ENCODE measurements at regions not wholly inside any gene's neighbourhood (a gene's known extent, or its start where the extent isn't known, plus 50 kb on each side); places are given as distances from the start of the nearest gene placed in this dataset.

GRCh38 chr2:103873716-103874351 is 980.1 kb upstream of the POU3F3 start:
- H3K4me1 ChIP-seq (ENCODE audit: control insufficient read depth in 2 of 2, insufficient read depth in 2 of 2, low read length in 2 of 2): no peaks in the 10 kb centered on the region
- ATAC-seq: no peak
- Mint-ChIP-seq H3K36me3 (no peaks in the 10 kb centered on the region), H3K4me3 (no peak overlapping the region), H3K27ac (no peak overlapping the region), H3K27me3 (no peaks in the 10 kb centered on the region), H3K4me1 (no peaks in the 10 kb centered on the region), H3K9me3 (peaks cover 0 to 9% (median 3%) of the 10 kb centered on the region in 11 donors)
- ChIA-PET CTCF (no interaction called here), POLR2A (no interaction called here)
- H3K27me3 ChIP-seq (ENCODE audit: control insufficient read depth in 2 of 2, insufficient read depth in 2 of 2, low read length in 2 of 2): no peaks in the 10 kb centered on the region
- H3K27ac ChIP-seq (ENCODE audit: low read depth, low read length): no peak overlapping the region
- H3K9me3 ChIP-seq (ENCODE audit: control insufficient read depth in 2 of 3, low read length in 3 of 3): no peaks in the 10 kb centered on the region
- no peaks in the 10 kb centered on the region for H3K36me3 ChIP-seq (ENCODE audit: control insufficient read depth in 2 of 3, insufficient read depth in 3 of 3, low read length in 3 of 3)
- no peak for DNase-seq
- no peak overlapping the region for H3K4me3 ChIP-seq (ENCODE audit: low read length)
- intact Hi-C loops (cut with micrococcal nuclease): no loop called here

GRCh38 chr2:103875131-103875530 is 978.8 kb upstream of the POU3F3 start:
- POLR2A ChIA-PET: no interaction called here
- no peak overlapping the region for H3K4me3 Mint-ChIP-seq
- H3K4me3 ChIP-seq (ENCODE audit: low read length): no peak overlapping the region
- intact Hi-C loops (cut with micrococcal nuclease): no loop called here
- no peak overlapping the region for H3K27ac ChIP-seq (ENCODE audit: low read depth, low read length)
- no peaks in the 10 kb centered on the region for H3K36me3 Mint-ChIP-seq
- DNase-seq (no peak), ATAC-seq (no peak)
- H3K4me1 Mint-ChIP-seq: no peaks in the 10 kb centered on the region
- no peaks in the 10 kb centered on the region for H3K4me1 ChIP-seq (ENCODE audit: control insufficient read depth in 2 of 2, insufficient read depth in 2 of 2, low read length in 2 of 2)
- H3K27me3 ChIP-seq (ENCODE audit: control insufficient read depth in 2 of 2, insufficient read depth in 2 of 2, low read length in 2 of 2): no peaks in the 10 kb centered on the region
- no peak overlapping the region for H3K27ac Mint-ChIP-seq
- no peaks in the 10 kb centered on the region for H3K36me3 ChIP-seq (ENCODE audit: control insufficient read depth in 2 of 3, insufficient read depth in 3 of 3, low read length in 3 of 3)
- no peaks in the 10 kb centered on the region for H3K27me3 Mint-ChIP-seq
- CTCF ChIA-PET: no interaction called here
- H3K9me3 Mint-ChIP-seq: peaks cover 0 to 9% (median 3%) of the 10 kb centered on the region in 11 donors
- H3K9me3 ChIP-seq (ENCODE audit: control insufficient read depth in 2 of 3, low read length in 3 of 3): no peaks in the 10 kb centered on the region

- ATAC-seq: no peak
- intact Hi-C loops (cut with micrococcal nuclease): no loop called here
- POLR2A ChIA-PET: no interaction called here
These were observed 978.4 kb upstream of the POU3F3 start for GRCh38 chr2:103875531-103875930.

GRCh38 chr2:103876611-103877010 is 977.3 kb upstream of the POU3F3 start:
- ChIA-PET CTCF (no interaction called here), POLR2A (no interaction called here)
- ATAC-seq (no peak), DNase-seq (no peak)
- Mint-ChIP-seq H3K4me3 (no peak overlapping the region), H3K4me1 (no peaks in the 10 kb centered on the region), H3K36me3 (no peaks in the 10 kb centered on the region), H3K27ac (no peak overlapping the region), H3K27me3 (no peaks in the 10 kb centered on the region), H3K9me3 (peaks cover 0 to 13% (median 1%) of the 10 kb centered on the region in 11 donors)
- intact Hi-C loops (cut with micrococcal nuclease): no loop called here
- Histone ChIP-seq H3K27me3 (ENCODE audit: control insufficient read depth in 2 of 2, insufficient read depth in 2 of 2, low read length in 2 of 2) (no peaks in the 10 kb centered on the region), H3K36me3 (ENCODE audit: control insufficient read depth in 2 of 3, insufficient read depth in 3 of 3, low read length in 3 of 3) (no peaks in the 10 kb centered on the region), H3K4me1 (ENCODE audit: control insufficient read depth in 2 of 2, insufficient read depth in 2 of 2, low read length in 2 of 2) (no peaks in the 10 kb centered on the region), H3K9me3 (ENCODE audit: control insufficient read depth in 2 of 3, low read length in 3 of 3) (no peaks in the 10 kb centered on the region), H3K27ac (ENCODE audit: low read depth, low read length) (no peak overlapping the region), H3K4me3 (ENCODE audit: low read length) (no peak overlapping the region)

More at GRCh38 chr2:103875531-103875930, 978.4 kb upstream of the POU3F3 start:
- no peaks in the 10 kb centered on the region for H3K4me1 ChIP-seq (ENCODE audit: control insufficient read depth in 2 of 2, insufficient read depth in 2 of 2, low read length in 2 of 2)
- H3K36me3 ChIP-seq (ENCODE audit: control insufficient read depth in 2 of 3, insufficient read depth in 3 of 3, low read length in 3 of 3): no peaks in the 10 kb centered on the region
- Mint-ChIP-seq H3K4me3 (no peak overlapping the region), H3K36me3 (no peaks in the 10 kb centered on the region), H3K9me3 (peaks cover 0 to 9% (median 1%) of the 10 kb centered on the region in 11 donors), H3K27me3 (no peaks in the 10 kb centered on the region), H3K4me1 (no peaks in the 10 kb centered on the region), H3K27ac (no peak overlapping the region)
- H3K27me3 ChIP-seq (ENCODE audit: control insufficient read depth in 2 of 2, insufficient read depth in 2 of 2, low read length in 2 of 2): no peaks in the 10 kb centered on the region
- H3K4me3 ChIP-seq (ENCODE audit: low read length): no peak overlapping the region
- CTCF ChIA-PET: no interaction called here
- H3K27ac ChIP-seq (ENCODE audit: low read depth, low read length): no peak overlapping the region
- no peaks in the 10 kb centered on the region for H3K9me3 ChIP-seq (ENCODE audit: control insufficient read depth in 2 of 3, low read length in 3 of 3)
- DNase-seq: no peak

- no peak overlapping the region for H3K4me3 ChIP-seq (ENCODE audit: low read length)
- no peak overlapping the region for H3K4me3 Mint-ChIP-seq
- H3K27me3 Mint-ChIP-seq: no peaks in the 10 kb centered on the region
- no peak overlapping the region for H3K27ac Mint-ChIP-seq
- intact Hi-C loops (cut with micrococcal nuclease): no loop called here
- DNase-seq (no peak), ATAC-seq (no peak)
- H3K4me1 Mint-ChIP-seq: no peaks in the 10 kb centered on the region
- H3K36me3 ChIP-seq (ENCODE audit: control insufficient read depth in 2 of 3, insufficient read depth in 3 of 3, low read length in 3 of 3): no peaks in the 10 kb centered on the region
- H3K9me3 ChIP-seq (ENCODE audit: control insufficient read depth in 2 of 3, low read length in 3 of 3): no peaks in the 10 kb centered on the region
- H3K36me3 Mint-ChIP-seq: no peaks in the 10 kb centered on the region
- peaks cover 0 to 12% (median 2%) of the 10 kb centered on the region in 11 donors for H3K9me3 Mint-ChIP-seq
- H3K27me3 ChIP-seq (ENCODE audit: control insufficient read depth in 2 of 2, insufficient read depth in 2 of 2, low read length in 2 of 2): no peaks in the 10 kb centered on the region
- ChIA-PET CTCF (no interaction called here), POLR2A (no interaction called here)
- no peak overlapping the region for H3K27ac ChIP-seq (ENCODE audit: low read depth, low read length)
- H3K4me1 ChIP-seq (ENCODE audit: control insufficient read depth in 2 of 2, insufficient read depth in 2 of 2, low read length in 2 of 2): no peaks in the 10 kb centered on the region
These were observed 974.8 kb upstream of the POU3F3 start for GRCh38 chr2:103879101-103879500.

GRCh38 chr2:103880081-103880834 is 973.7 kb upstream of the POU3F3 start:
- Mint-ChIP-seq H3K9me3 (peaks cover 0 to 11% (median 1%) of the 10 kb centered on the region in 11 donors), H3K4me1 (no peaks in the 10 kb centered on the region), H3K4me3 (no peak overlapping the region), H3K27me3 (no peaks in the 10 kb centered on the region), H3K27ac (no peak overlapping the region), H3K36me3 (no peaks in the 10 kb centered on the region)
- intact Hi-C loops (cut with micrococcal nuclease): no loop called here
- Histone ChIP-seq H3K4me3 (ENCODE audit: low read length) (no peak overlapping the region), H3K27ac (ENCODE audit: low read depth, low read length) (no peak overlapping the region), H3K36me3 (ENCODE audit: control insufficient read depth in 2 of 3, insufficient read depth in 3 of 3, low read length in 3 of 3) (no peaks in the 10 kb centered on the region), H3K9me3 (ENCODE audit: control insufficient read depth in 2 of 3, low read length in 3 of 3) (no peaks in the 10 kb centered on the region), H3K4me1 (ENCODE audit: control insufficient read depth in 2 of 2, insufficient read depth in 2 of 2, low read length in 2 of 2) (no peaks in the 10 kb centered on the region), H3K27me3 (ENCODE audit: control insufficient read depth in 2 of 2, insufficient read depth in 2 of 2, low read length in 2 of 2) (no peaks in the 10 kb centered on the region)
- ChIA-PET POLR2A (no interaction called here), CTCF (no interaction called here)
- no peak for ATAC-seq
- DNase-seq: no peak

- H3K36me3 ChIP-seq (ENCODE audit: control insufficient read depth in 2 of 3, insufficient read depth in 3 of 3, low read length in 3 of 3): no peaks in the 10 kb centered on the region
- H3K27me3 Mint-ChIP-seq: peaks cover 0 to 3% (median 0%) of the 10 kb centered on the region in 5 donors
- POLR2A ChIA-PET: no interaction called here
- no peaks in the 10 kb centered on the region for H3K27me3 ChIP-seq (ENCODE audit: control insufficient read depth in 2 of 2, insufficient read depth in 2 of 2, low read length in 2 of 2)
- intact Hi-C loops (cut with micrococcal nuclease): no loop called here
- CTCF ChIA-PET: no interaction called here
- peaks cover 0 to 15% (median 4%) of the 10 kb centered on the region in 11 donors for H3K9me3 Mint-ChIP-seq
- no peaks in the 10 kb centered on the region for H3K4me1 Mint-ChIP-seq
- no peak overlapping the region for H3K4me3 ChIP-seq (ENCODE audit: low read length)
- H3K36me3 Mint-ChIP-seq: no peaks in the 10 kb centered on the region
- ATAC-seq: no peak
- H3K4me1 ChIP-seq (ENCODE audit: control insufficient read depth in 2 of 2, insufficient read depth in 2 of 2, low read length in 2 of 2): no peaks in the 10 kb centered on the region
- H3K4me3 Mint-ChIP-seq: no peak overlapping the region
- H3K27ac ChIP-seq (ENCODE audit: low read depth, low read length): no peak overlapping the region
- H3K9me3 ChIP-seq (ENCODE audit: control insufficient read depth in 2 of 3, low read length in 3 of 3): no peaks in the 10 kb centered on the region
- no peak overlapping the region for H3K27ac Mint-ChIP-seq
- no peak for DNase-seq
These were observed 966.3 kb upstream of the POU3F3 start for GRCh38 chr2:103887625-103888024.

Measured in naive thymus-derived CD4-positive, alpha-beta T cell (primary cell).